Neuronal stem cell (in vitro differentiated cells): ENCODE measurements at regions not wholly inside any gene's neighbourhood (a gene's known extent, or its start where the extent isn't known, plus 50 kb on each side); places are given as distances from the start of the nearest gene placed in this dataset.
"Not testable (repeated sequence)": the region's sequence is repeated elsewhere in the genome, so short reads cannot be mapped to it uniquely, and the experiment has no call there.

Experiments
- DNase-seq: peaks from one replicate; pipeline ENCODE4 v3.0.0-alpha.2; 2013; ENCODE audit warnings: low spot score
- H2AFZ ChIP-seq: one replicate; pipeline ENCODE4 v1.6.1; 2013; ENCODE audit warnings: mild to moderate bottlenecking, low read length, inconsistent platforms
- H2AK5ac ChIP-seq: 2 replicates; pipeline ENCODE4 v1.6.1; 2013; ENCODE audit warnings: low read depth, mild to moderate bottlenecking, inconsistent platforms, low read length, moderate library complexity, mixed read lengths
- H2BK120ac ChIP-seq: 2 replicates; pipeline ENCODE4 v1.6.1; 2013; ENCODE audit warnings: low read depth, mild to moderate bottlenecking, inconsistent platforms, low read length, moderate library complexity, mixed read lengths
- H2BK12ac ChIP-seq: one replicate; pipeline ENCODE4 v1.6.1; 2013; ENCODE audit warnings: low read length, inconsistent platforms
- H2BK15ac ChIP-seq: 2 replicates; pipeline ENCODE4 v1.6.1; 2013; ENCODE audit warnings: mild to moderate bottlenecking, low read length, inconsistent platforms, mixed read lengths
- H2BK5ac ChIP-seq: one replicate; pipeline ENCODE4 v1.6.1; 2013; ENCODE audit warnings: inconsistent platforms, mild to moderate bottlenecking, low read length, moderate library complexity
- H3K14ac ChIP-seq: one replicate; pipeline ENCODE4 v1.6.1; 2013; ENCODE audit warnings: low read length, inconsistent platforms
- H3K18ac ChIP-seq: 2 replicates; pipeline ENCODE4 v1.6.1; 2013; ENCODE audit warnings: low read length, inconsistent platforms
- H3K23ac ChIP-seq: 2 replicates; pipeline ENCODE4 v1.6.1; 2013; ENCODE audit warnings: low read depth, mild to moderate bottlenecking, mixed read lengths, low read length, inconsistent platforms; ENCODE audit not compliant: poor library complexity
- H3K27ac ChIP-seq: replicated peaks from 3 replicates; pipeline ENCODE4 v1.5.1; 2013; ENCODE audit warnings: low read length, inconsistent platforms
- H3K27me3 ChIP-seq, 3 experiments: 2 replicates each; pipeline ENCODE4 v1.6.1; 2013; ENCODE audit warnings: low read length in 3 of 3, mild to moderate bottlenecking in 2 of 3, inconsistent platforms in 1 of 3, low read depth in 1 of 3, mixed read lengths in 1 of 3, moderate library complexity in 1 of 3; ENCODE audit not compliant: control insufficient read depth in 3 of 3, insufficient read depth in 3 of 3
- H3K36me3 ChIP-seq, 2 donors: replicated peaks in 1 of 2; 2 replicates each; pipeline ENCODE4 v1.6.1; 2013; ENCODE audit warnings: low read length in 2 of 2; ENCODE audit not compliant: control insufficient read depth in 2 of 2, insufficient read depth in 2 of 2
- H3K4ac ChIP-seq: 2 replicates; pipeline ENCODE4 v1.6.1; 2013; ENCODE audit warnings: inconsistent platforms, mild to moderate bottlenecking, low read length, moderate library complexity
- H3K4me1 ChIP-seq, 2 donors: 1 replicate in 1 of 2; 2 replicates in 1 of 2; pipeline ENCODE4 v1.6.1; 2013; ENCODE audit warnings: low read length in 2 of 2, low read depth in 1 of 2; ENCODE audit not compliant: control insufficient read depth in 2 of 2, insufficient read depth in 1 of 2
- H3K4me2 ChIP-seq: one replicate; pipeline ENCODE4 v1.6.1; 2013; ENCODE audit warnings: mild to moderate bottlenecking, low read length, inconsistent platforms; ENCODE audit not compliant: insufficient read depth, poor library complexity, severe bottlenecking
- H3K4me3 ChIP-seq, 2 donors: 2 replicates each; pipeline ENCODE4 v1.5.1; 2013; ENCODE audit warnings: low read length in 2 of 2, mild to moderate bottlenecking in 2 of 2, inconsistent platforms in 1 of 2, moderate library complexity in 1 of 2
- H3K79me1 ChIP-seq: one replicate; pipeline ENCODE4 v1.6.1; 2013; ENCODE audit warnings: low read depth, mild to moderate bottlenecking, inconsistent platforms, low read length, moderate library complexity
- H3K9ac ChIP-seq: one replicate; pipeline ENCODE4 v1.6.1; 2013; ENCODE audit warnings: mild to moderate bottlenecking, low read depth, low read length, inconsistent platforms; ENCODE audit not compliant: poor library complexity
- H3K9me3 ChIP-seq, 2 donors: replicated peaks in 1 of 2; 2 replicates each; pipeline versions ENCODE3 to v1.6.1; 2013; ENCODE audit warnings: low read length in 2 of 2, mild to moderate bottlenecking in 2 of 2, inconsistent platforms in 1 of 2, low read depth in 1 of 2, mixed read lengths in 1 of 2, moderate library complexity in 1 of 2; ENCODE audit not compliant: control insufficient read depth in 2 of 2, insufficient read depth in 1 of 2
- H4K8ac ChIP-seq: one replicate; pipeline ENCODE4 v1.6.1; 2013; ENCODE audit warnings: low read depth, mild to moderate bottlenecking, inconsistent platforms, low read length, moderate library complexity
- H4K91ac ChIP-seq: one replicate; pipeline ENCODE4 v1.6.1; 2013; ENCODE audit warnings: low read length, low read depth, mild to moderate bottlenecking, inconsistent platforms; ENCODE audit not compliant: poor library complexity
- WGBS, 2 donors: extraction: QIAGEN DNeasy Blood & Tissue Kit; methylation state at CpG; one replicate each; pipeline ENCODE4 v1.1.7; 2013; ENCODE audit warnings: missing lambda C conversion rate in 2 of 2, mixed read lengths in 1 of 2; ENCODE audit not compliant: insufficient read length in 2 of 2, insufficient replicate concordance in 1 of 2; ENCODE audit errors: extremely low coverage in 2 of 2; 5-methylcytosine and 5-hydroxymethylcytosine counted together

DNA sequence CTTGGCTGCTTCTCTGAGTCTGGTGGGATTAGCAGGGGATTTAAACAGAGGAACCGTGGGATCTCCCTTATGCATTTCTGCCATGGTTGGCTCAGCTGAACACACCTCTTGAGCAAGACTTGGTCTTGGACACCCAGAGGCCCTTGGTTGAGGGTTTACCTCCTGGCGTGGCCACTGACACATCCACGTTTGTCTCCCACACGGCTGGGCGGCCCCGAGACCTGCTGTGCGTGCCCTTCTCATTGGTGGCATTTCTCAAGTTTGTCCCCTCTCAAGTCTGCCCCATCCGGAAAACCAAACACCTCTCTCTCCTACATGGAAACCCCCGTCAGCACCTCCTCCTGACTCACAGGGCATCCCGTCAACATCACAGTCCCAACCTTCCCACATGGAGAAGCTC, 66.0 kb upstream of the MUC20 start:
- whole genome bisulfite sequencing, 2 donors: no CpG with 5 or more reads among the region's 10 CpGs

DNA sequence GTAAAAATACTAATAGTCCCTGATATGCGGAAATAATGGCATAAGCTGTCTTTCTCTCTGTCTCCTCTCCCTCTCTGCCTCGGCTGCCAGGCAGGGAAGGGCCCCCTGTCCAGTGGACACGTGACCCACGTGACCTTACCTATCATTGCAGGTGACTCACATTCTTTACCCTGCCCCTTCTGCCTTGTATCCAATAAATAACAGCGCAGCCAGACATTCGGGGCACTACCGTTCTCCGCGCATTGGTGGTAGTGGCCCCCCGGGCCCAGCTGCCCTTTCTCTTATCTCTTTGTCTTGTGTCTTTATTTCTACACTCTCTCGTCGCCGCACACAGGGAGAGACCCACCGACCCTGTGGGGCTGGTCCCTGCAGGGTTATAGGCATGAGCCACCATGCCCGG, 66.6 kb upstream of the MUC20 start:
- not testable (repeated sequence) for H3K27ac ChIP-seq, H2BK5ac ChIP-seq, H3K4me2 ChIP-seq, H3K4ac ChIP-seq, H2BK120ac ChIP-seq, H3K9ac ChIP-seq, H3K79me1 ChIP-seq, H3K23ac ChIP-seq, H2BK15ac ChIP-seq, H2AFZ ChIP-seq, H4K91ac ChIP-seq, H4K8ac ChIP-seq, H3K27me3 ChIP-seq, H3K9me3 ChIP-seq, H2BK12ac ChIP-seq, H3K14ac ChIP-seq, H3K4me3 ChIP-seq, DNase-seq, H2AK5ac ChIP-seq, H3K4me1 ChIP-seq, H3K36me3 ChIP-seq, H3K18ac ChIP-seq
- WGBS, 2 donors: no CpG with 5 or more reads among the region's 15 CpGs

More for the DNA sequence above, 66.0 kb upstream of the MUC20 start:
- not testable (repeated sequence) for H3K18ac ChIP-seq, H3K4me1 ChIP-seq, DNase-seq, H4K91ac ChIP-seq, H3K27me3 ChIP-seq, H3K9ac ChIP-seq, H3K4me3 ChIP-seq, H3K4ac ChIP-seq, H3K9me3 ChIP-seq, H2BK120ac ChIP-seq, H4K8ac ChIP-seq, H2AK5ac ChIP-seq, H2AFZ ChIP-seq, H3K14ac ChIP-seq, H2BK15ac ChIP-seq, H3K4me2 ChIP-seq, H2BK5ac ChIP-seq, H3K23ac ChIP-seq, H2BK12ac ChIP-seq, H3K79me1 ChIP-seq, H3K27ac ChIP-seq, H3K36me3 ChIP-seq

DNA sequence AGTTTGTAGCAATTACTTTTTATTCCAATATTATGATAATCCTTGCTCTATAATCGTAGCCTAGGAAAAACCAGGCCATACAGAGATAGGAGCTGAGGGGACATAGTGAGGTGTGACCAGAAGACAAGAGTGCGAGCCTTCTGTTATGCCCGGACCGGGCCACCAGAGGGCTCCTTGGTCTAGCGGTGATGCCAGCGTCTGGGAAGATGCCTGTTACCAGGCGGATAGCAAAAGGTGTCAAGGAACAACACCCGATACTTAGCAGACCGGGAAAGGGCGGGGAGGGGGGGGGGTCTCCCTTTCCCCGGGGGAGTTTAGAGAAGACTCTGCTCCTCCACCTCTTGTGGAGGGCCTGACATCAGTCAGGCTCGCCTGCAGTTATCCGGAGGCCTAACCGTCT, 67.1 kb upstream of the MUC20 start:
- H2BK120ac ChIP-seq, H3K9ac ChIP-seq, H3K9me3 ChIP-seq, DNase-seq, H3K36me3 ChIP-seq, H2BK15ac ChIP-seq, H3K79me1 ChIP-seq, H3K4me2 ChIP-seq, H3K4me1 ChIP-seq, H3K23ac ChIP-seq, H3K14ac ChIP-seq, H2BK5ac ChIP-seq, H3K18ac ChIP-seq, H2BK12ac ChIP-seq, H3K4me3 ChIP-seq, H4K91ac ChIP-seq, H2AFZ ChIP-seq, H2AK5ac ChIP-seq, H3K27ac ChIP-seq, H4K8ac ChIP-seq, H3K4ac ChIP-seq, H3K27me3 ChIP-seq: not testable (repeated sequence)
- no CpG with 5 or more reads among the region's 14 CpGs for WGBS, 2 donors

DNA sequence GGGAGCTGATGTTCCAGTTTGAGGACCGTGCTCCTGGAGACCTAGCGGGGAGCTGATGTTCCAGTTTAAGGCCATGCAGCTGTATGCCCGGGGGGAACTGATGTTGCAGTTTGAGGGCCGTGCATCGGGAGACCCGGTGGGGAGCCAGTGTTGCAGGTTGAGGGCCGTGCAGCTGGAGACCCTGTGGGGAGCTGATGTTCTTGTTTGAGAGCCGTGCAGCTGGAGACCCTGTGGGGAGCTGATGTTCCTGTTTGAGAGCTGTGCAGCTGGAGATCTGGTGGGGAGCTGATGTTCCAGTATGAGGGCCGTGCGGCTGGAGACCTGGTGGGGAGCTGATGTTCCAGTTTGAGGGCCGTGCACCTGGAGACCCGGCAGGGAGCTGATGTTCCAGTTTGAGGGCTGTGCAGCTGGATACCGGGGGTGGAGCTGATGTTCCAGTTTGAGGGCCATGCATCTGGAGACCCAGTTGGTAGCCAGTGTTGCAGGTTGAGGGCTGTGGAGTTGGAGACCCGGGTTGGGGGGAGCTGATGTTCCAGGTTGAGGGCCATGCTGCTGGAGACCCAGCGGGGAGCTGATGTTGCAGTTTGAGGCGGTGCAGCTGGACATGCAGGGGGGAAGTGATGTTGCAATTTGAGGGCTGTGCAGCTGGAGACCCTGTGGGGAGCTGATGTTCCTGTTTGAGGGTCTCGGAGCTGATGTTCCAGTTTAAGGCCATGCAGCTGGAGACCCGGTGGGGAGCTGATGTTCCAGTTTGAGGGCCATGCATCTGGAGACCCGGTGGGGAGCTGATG, 64.4 kb upstream of the APOD start:
- not testable (repeated sequence) for H2AFZ ChIP-seq, H3K4me1 ChIP-seq, H2BK12ac ChIP-seq, H3K18ac ChIP-seq, H3K36me3 ChIP-seq, H3K9ac ChIP-seq, H3K9me3 ChIP-seq, H3K79me1 ChIP-seq, H2BK120ac ChIP-seq, H3K4me2 ChIP-seq, H2BK15ac ChIP-seq, H4K8ac ChIP-seq, H3K27me3 ChIP-seq, H4K91ac ChIP-seq, DNase-seq, H2BK5ac ChIP-seq, H3K14ac ChIP-seq, H2AK5ac ChIP-seq, H3K23ac ChIP-seq, H3K27ac ChIP-seq, H3K4ac ChIP-seq, H3K4me3 ChIP-seq
- no CpG with 5 or more reads among the region's 19 CpGs for WGBS, 2 donors
